Fibroblast of skin of right quadriceps (primary cell): ENCODE measurements at regions not wholly inside any gene's neighbourhood (a gene's known extent, or its start where the extent isn't known, plus 50 kb on each side); places are given as distances from the start of the nearest gene placed in this dataset.
"Not testable (repeated sequence)": the region's sequence is repeated elsewhere in the genome, so short reads cannot be mapped to it uniquely, and the experiment has no call there.

Experiments used
- DNase-seq: peaks from one replicate; pipeline ENCODE4 v3.0.0-alpha.2; 2013

DNA sequence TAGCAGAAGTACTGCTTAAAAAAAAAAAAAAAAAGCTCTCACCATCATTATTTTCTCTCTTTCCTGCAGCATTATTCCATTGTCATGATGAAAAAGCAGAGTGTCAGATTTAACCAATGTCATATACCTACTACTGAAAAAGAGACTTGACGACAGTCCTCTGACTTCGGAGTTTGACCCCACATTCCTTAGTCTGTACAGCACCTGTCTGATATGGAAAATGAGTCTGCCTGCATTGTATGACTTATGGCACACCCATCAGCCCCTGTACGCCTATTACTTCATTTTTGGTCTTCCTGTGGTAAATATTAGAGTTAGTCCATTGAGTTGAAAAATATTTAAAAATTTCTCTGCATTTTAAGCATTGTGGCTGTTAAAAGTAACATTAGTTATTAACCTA is 54.5 kb upstream of the NOX4 start:
- DNase-seq: no peak

DNA sequence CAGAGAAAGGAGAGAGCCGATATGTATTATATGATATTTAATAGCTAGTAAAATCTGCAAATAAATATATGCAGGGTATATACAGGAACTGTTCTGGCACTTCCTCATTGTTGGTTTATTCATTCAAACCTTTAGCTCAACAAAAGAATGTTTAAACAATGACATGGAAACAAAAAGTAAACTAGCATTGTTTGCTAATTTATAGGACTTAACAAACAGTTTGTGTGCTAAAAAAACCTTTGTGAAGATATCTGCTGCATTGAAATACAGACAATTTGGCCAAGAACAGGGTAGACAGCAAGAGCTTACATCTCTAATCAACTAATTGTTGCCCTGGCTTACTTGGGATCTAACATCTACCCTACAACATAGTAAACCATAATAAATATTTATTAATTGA is 64.6 kb upstream of the NOX4 start:
- not testable (repeated sequence) for DNase-seq

DNA sequence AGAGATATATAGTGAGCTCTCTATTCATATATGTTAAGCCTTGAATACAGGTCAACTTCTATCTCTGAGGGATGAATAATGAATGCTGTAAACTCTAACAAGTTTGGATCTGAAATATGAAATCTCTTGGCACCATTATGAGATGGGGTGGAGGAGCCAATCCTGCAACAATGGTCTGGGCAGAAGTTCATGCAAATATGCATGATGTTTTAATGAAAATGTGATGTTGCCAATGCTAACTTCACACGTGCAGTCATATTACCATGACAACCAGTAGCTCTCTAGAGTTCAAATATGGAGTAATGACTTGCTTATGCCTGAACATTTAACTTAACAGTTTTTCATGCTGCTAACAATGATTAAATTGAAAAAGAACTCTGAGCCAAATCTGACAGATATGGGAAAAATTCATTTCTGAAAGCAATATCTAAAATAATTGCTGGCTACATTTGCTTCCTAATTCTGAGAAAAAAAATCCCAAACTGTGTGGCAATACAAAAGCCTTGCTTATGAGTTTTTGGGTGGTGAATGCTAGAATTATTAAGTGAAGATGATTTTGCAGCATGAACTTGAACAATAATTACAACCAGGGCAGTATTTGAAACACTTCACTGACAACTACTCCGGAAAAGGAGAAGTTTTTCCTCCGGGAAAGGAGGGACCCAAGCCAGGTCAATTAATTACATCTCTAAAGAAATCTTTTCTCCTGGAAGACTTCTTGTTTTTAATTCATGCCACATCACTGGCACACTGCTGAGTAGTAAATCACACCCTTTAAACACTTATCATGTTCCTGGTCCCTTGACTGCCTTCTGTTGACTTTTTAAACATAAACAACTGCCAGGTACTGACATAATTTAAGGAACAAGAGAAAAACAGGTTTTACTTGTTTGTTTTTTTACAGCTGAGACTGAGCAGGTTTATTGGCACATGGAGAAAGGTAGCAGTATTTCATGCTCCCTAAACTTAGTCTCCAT is 65.8 kb upstream of the NOX4 start:
- not testable (repeated sequence) for DNase-seq

DNA sequence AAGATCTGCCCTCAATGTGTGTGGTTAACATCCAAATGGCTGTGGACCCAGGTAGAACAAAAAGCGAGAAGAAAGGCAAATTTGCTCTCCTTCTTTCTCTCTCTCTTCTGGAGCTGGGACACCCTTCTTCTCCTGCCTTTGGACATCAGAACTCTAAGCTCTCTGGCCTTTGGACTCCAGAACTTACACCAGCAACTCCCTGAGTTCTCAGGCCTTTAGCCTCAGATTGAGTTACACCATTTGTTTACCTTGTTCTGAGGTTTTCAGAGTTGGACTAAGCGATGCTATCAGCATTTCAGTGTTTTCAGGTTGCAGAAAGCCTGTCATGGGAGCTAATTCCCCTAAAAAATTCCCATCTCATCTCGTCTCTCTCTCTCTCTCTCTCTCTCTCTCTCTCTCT is 69.4 kb upstream of the NOX4 start:
- not testable (repeated sequence) for DNase-seq

DNA sequence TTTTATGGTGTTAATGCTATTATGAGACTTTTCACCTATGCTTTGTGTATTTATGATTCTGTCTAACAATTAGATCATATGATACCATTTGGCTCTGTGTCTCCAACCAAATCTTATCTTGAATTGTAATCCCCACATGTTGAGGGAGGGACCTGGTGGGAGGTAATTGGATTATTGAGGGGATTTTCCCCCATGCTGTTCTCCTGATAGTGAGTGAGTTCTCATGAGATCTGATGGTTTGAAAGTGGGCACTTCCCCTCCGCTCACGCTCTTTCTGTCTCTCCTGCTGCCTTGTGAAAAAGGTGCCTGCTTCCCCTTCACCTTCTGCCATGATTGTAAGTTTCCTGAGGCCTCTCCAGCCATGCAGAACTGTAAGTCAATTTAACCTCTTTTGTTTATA is 71.6 kb upstream of the NOX4 start:
- not testable (repeated sequence) for DNase-seq

DNA sequence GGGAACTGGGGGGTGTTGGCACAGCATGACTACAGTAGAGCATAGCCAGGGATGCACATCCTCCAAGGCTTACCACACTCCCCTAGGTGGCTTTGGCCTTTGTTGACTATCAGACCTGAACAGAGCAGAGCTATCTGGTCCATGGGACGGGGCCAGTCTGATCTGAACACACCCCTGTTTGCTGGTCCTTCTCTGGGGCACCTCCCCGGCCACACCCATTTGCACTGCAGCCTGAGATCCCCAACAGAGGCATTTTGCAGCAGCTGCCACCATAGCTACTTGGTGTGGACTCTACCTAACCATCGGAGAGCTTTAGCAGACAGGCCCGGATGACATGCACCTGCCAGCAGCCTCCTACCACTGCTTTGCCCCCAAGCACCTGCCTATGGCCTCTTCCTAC is 75.8 kb upstream of the NOX4 start:
- DNase-seq: no peak

DNA sequence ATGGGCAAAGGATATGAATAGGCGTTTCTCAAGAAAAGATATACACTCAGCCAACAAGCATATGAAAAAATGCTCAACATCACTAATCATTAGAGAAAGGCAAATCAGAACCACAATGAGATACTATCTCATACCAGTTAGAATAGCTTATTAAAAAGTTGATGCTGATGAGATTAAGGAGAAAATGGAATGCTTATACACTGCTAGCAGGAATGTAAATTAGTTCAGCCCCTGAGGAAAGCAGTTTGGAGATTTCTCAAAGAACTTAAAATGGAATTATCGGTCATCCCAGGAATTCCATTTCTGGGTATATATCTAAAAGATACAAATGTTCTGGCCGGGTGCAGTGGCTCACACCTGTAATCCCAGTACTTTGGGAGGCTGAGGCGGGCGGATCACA is 78.2 kb upstream of the NOX4 start:
- DNase-seq: not testable (repeated sequence)

DNA sequence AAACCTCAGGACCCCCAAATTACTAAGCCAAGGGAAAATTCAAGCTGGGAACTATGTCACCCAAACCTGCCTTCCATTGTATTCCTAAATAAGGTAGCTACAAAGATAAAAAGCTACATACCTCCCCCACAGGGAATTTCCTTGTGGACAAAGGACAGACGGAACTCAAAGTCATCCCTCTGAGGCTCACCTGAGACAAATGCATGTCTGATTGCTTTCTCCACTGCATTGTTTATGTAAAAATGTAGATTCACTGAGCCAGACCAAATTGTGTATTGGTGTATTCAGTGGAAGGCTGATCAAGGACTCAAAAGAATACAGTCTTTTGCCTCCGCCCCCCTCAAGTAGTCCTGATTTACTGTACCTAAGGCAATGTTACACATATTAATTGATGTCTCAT is 80.5 kb upstream of the NOX4 start:
- not testable (repeated sequence) for DNase-seq

DNA sequence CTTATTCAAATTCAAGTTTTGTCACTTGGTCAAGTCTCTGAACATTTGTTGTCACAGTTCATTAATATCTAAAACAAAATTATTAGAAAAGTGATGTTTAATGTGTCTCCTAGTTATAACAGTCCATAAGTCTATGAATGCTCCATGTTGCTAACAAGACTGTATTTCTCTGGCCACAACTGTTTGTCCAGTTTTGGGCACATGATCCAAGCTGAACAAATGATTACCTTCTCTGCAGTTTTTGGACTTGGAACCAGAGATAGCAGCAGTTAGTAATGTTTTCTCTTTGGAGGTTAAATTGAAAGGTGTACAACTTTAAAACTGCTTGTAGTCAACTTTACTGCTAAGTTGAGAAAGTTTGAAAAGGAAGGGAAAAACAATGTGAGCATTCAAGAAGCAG is 84.7 kb upstream of the NOX4 start:
- not testable (repeated sequence) for DNase-seq

DNA sequence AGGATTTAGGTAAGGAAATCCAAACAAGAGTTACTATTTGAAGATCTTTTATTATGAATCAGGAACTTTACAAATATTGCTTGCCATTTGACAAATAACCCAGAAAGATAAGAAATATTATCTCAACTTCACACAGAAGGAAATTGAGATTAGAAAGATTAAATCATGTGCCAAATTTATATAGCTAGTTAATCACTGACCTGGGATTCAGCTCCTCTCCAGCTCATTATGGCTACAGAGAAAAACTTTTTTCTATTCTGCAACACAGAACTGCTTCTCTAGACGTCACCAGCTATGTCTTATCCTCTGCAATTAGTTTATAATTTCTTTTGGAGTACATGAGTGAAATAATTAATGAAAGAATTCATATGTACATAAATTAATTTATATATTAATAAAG is 86.3 kb upstream of the NOX4 start:
- DNase-seq: not testable (repeated sequence)

DNA sequence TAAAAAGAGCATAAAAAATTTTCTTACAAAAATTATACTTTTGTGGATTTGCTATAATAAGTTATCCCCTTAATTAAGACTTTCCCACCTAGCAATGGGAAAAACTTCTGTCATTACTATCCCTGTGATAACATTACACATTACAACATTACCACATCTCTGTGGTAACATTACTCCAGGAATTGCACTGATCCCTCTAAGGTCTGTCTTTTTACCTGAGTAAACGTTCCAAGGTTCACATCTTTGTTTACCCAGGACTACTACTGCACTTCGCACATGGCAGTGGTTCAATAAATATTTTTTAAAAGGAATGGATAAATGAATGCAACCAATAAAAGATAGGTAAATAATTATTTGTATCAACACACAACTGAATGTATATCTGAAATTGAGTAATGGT is 92.4 kb upstream of the NOX4 start:
- no peak for DNase-seq

DNA sequence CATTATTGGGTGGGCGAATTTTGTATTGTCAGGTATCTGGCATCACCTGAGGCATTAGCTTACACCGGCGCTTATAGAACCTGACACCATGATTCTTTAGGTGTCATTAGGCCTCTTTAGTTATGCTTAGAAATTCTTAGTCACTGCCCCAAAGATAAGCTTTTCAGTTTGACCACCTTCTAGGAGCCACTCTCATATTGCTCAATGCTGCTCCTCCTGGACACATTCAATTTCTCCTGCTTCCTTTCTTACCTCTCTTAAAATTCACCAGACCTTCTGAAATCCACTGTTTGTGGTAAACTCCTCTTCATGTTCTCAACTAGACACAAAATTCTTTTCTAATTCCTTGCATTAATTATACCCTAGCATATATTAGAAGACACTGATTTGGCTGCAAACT is 93.9 kb upstream of the NOX4 start:
- DNase-seq: not testable (repeated sequence)

DNA sequence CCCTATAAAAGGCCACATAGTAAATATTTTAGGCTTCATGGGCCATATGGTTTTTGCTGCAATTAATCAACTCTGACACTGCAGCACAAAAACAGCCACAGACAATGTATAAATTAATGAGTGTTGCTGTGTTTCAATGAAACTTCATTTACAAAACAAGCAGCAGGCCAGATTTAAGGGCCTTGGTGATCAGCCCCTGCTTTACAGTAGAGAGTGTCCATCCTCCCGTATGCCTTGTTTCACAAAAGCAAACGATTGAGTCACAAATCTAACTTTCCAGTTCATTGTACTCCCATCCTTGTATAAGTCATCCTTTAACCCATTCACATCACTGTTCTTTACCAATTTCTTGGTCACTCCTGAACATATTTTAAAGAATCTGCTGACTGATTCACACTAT is 94.3 kb upstream of the NOX4 start:
- DNase-seq: peak; percentile 1

DNA sequence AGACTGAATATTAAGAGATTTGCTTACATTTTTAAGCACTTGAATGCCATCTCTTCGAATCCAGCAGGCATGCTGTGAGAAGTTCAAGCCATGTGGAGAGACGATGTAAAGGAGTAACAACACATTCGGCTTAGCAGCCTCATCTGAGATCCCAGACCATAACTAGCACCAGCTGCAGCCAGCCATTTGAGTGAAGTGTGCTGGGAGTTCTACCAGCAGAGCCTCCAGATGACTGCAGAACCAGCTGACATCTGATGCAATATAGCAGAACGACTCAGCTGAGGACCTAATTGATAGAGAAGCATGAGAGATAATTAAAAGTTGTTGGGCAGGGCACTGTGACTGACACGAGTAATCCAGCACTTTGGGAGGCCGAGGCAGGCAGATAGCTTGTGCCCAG is 98.2 kb upstream of the NOX4 start:
- DNase-seq: peak; percentile 15

DNA sequence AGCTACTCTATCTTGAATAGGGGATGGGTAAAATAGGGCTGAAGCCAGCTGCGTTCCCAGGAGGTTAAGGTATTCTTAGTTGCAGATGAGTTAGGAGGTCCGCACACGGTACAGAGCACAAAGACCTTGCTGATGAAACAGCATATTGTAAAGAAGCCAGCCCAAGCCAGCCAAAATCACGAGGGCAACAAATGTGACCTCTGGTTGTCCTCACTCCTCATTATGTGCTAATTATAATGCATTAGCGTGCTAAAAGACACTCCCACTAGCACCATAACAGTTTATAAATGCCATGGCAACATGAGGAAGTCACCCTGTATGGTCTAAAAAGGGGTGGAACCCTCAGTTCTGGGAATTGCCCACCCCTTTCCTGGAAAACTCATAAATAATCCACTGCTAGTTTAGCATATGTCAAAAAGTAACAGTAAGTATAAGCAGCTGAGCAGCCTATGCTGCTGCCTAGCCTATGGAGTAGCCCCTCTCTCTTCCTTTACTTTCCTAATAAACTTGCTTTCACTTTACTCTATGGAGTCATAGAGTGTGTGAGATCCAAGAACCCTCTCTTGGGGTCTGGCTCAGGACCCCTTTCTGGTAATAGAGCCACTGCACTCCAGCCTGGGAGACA is 98.9 kb upstream of the NOX4 start:
- peak; percentile 49 for DNase-seq

DNA sequence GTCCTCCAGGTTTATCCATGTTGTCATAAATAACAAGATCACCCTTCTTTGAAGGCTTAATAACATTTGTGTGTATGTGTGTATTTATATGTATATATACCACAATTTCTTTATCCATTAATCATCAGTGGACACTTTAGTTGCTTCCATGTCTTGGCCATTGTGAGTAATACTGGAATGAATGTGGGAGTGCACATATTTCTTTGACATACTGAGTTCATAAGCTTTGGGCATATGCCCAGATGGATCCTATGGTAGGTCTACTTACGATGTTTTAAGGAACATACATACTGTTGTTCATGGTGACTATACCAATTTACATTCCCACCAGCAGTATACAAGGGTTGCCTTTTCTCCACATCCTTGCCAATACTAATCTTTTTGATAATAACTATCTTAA is 108.8 kb upstream of the TRIM77 start:
- DNase-seq: peak; percentile 39

DNA sequence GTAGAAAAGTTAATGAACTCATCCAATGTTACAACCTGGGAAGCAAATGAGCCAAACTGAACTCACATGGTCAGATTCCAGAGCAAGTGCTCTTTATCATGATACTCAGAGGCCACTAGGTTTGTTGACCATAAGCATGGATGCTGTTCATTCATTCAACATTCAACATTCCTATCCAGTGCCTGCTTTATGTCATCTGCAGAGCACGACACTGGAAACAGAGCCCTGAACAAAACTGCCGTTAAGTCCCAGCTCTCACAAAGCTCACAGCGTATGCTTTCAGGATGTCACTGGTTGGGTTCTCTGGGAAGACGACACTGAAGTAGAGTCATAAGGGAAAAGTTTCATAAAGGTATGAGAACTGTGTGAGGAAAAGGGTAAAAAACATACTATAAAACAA is 105.8 kb upstream of the TRIM77 start:
- DNase-seq: no peak

DNA sequence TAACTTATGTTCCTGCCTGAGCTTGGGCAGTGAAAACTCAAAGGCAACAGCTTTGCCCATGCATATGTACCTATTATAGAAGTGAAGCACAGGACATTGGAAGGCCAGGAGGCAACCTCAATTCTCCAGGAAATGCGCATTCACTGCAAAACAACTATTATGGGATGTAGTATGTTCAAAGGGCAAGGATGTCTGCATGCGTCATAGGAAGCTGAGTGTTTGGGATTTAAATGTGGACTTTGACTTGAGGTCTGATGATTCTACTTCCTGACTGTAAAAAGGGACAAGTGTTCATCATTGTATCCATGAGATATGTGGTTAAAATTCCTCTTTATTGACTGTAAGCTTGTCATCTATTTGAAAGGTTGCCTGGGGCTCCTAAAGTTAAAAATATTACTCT is 103.3 kb upstream of the TRIM77 start:
- not testable (repeated sequence) for DNase-seq

DNA sequence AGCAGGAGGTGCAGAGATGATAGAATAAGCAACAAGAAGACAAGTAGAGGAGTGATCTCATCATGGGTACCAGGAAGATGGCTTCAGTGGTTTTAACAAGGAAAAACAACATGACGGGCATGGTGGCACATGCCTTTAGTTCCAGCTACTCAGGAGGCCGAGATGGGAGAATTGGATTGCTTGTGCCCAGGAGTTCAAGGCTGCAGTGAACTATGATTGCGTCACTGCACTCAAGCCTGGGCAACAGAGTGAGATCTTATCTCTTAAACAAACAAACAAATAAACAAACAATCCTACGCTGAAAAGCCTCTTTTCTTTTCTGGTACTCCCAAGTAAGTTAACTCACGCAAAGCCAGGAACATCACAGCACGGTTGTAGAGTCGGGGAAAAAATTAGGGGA is 102.6 kb upstream of the TRIM77 start:
- DNase-seq: not testable (repeated sequence)

DNA sequence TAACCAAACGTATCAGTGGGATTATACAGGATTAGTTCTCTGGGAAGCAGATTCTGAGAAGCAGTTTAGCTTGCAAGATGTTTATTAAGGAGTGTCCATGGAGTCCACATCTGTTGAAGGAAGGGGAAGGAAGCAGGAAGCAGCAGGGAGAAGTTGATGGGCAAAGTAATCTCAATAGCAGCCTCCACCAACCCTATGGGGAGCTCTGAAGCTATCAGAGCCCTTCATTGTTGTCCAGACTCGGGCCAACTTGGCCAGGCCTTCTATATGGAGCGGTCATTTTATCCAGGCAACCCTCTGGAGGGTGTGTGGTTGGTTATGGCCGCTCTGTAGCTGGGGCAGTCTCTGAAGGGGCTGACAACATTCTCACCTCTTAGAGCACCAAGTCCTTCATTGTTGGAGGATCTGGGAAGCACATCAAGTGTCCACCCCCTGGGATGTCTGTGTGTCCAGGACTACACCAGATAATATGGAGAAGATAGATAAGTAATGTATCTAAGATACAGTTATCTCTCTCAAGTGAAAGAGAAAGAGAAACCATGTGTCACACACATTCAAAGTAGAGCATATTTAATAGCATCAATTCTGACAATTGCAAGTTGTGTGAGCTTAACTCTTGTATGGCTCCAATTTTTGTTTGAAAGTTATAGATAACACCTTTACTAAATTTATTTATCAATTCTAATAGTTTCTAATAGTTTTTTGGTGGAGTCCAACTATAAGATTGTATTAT is 101.7 kb upstream of the TRIM77 start:
- DNase-seq: no peak

DNA sequence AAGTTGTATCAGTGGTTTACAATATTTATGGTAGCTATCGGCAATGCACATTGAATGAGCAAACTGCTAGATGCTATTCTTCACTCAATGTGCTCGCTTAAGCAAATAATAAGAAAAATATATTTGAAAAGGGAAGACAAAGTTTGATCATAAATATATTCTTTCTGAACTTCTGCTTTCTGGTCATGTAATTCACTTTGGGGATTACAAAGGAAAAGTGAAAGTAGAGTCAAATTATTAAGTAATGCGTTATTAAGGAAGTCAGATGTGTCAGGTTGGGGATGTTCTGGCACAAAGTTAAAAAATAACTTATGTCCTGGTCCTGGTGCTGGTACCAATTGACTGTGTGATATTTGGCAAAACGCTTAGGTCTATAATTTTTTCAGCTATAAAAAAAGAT is 98.0 kb upstream of the TRIM77 start:
- no peak for DNase-seq

DNA sequence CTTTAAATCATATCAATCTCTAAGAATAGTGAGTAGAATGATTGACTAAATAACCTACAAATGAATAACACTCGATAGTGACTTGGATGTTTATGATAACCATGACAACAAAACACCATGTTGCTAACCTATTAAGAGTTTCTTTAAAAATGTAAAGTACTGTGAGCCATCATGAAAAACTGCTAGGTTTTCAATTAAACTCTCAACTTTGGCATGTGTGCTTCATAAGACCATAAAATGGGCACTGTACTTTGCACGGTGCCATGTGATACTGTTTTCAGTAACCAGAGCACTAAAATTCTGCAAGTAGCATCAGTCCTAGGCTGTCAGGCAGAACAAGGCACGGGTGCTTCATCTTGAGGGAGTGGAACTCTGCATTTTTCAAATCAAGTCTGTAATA is 96.2 kb upstream of the TRIM77 start:
- no peak for DNase-seq

DNA sequence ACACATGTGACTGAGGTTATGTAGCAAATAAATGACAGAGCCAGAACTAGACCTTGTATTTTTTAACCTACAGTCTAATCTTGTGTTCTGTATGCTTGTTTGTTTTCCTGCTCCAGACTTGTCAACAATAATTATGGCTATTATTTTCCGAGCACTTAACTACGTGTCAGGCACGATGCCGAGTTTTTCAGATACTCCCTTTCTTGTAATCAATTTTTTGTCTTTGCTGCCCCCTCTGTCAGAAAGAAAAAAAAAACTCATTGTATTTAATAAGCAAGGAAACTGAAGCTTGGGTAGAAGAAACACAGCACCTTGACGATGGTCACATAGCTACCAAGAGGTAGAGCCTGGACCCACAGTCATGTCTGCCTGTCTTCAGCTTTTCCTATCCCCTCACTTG is 95.7 kb upstream of the TRIM77 start:
- peak; percentile 2 for DNase-seq

DNA sequence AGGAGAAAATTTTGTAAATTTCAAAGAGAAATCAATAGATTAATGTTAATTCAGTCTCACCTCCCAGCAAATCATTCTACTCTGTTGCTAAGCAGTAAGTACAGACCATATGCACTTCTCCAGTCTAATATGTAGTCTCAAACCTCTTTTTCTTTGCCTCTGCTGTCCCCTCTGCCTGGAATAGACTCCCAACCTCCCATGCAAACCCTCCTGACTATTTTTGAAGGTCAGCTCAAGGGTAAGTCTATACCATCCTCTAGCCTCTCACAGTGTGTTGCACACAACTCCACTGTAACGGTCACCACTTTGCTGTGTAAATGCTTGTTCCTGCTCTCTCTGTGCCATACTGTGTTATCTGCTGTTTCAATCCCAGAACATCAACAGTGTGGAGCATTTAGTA is 94.5 kb upstream of the TRIM77 start:
- DNase-seq: not testable (repeated sequence)
